ENCODE measurements at regions not wholly inside any gene's neighbourhood (a gene's known extent, or its start where the extent isn't known, plus 50 kb on each side); places are given as distances from the start of the nearest gene placed in this dataset.
"Not testable (repeated sequence)": the region's sequence is repeated elsewhere in the genome, so short reads cannot be mapped to it uniquely, and the experiment has no call there.

DNA sequence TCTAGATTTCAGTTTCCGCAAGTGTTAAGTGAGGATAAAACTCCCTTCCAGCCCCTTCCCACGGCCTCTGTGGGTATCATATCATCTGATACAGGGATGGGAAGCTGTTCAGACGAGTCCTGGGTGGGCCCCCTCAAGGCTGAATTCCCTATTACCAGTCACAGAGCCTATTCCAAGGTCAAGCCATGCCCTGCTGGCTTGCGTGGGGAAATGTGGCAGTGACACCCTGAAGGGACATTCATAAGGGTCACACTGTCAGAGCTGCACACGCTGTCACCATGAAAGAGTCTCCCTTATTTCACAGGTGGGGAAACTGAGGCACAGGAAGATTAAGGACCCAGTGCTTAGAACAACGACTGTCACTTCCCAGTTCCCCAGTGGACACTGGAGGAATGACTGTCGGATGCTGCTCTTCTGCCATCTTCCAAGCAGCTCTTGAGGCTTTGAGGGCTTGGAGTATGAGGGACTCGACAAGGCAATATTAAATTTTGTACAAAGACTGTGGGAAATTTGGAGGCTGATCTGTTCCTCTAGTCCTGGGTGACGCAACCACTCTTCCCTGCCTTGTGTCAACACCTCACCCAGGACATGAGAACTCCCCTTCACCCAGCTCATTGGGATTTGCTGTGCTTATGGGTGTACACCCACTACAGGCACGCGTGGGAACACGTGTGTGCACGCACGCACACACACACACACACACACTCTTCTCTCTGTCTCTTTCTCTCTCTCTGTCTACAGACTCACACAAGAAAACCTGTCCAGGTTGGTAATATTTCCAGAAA is 386.0 kb downstream of the RPS24 start:
- H3K27ac ChIP-seq (ENCODE audit: low read depth, low read length, poor library complexity, severe bottlenecking) = no peak overlapping the region
- H3K4me1 ChIP-seq (ENCODE audit: insufficient read depth, low read length, severe bottlenecking) = no peaks in the 10 kb centered on the region
- no peak overlapping the region for H3K4me2 ChIP-seq (ENCODE audit: low read length)
- H3K27me3 ChIP-seq (ENCODE audit: insufficient read depth, low read length) = peaks cover 4% of the 10 kb centered on the region; the same call in 1 of the 2 replicates
- H3K9ac ChIP-seq (ENCODE audit: low read length) = no peak overlapping the region
- H3K9me3 ChIP-seq (ENCODE audit: low read length) = no peaks in the 10 kb centered on the region
- no peaks in the 10 kb centered on the region for H3K79me2 ChIP-seq (ENCODE audit: insufficient read depth, low read length)
- no peak overlapping the region for H2AFZ ChIP-seq (ENCODE audit: low read length)
- H3F3A ChIP-seq (ENCODE audit: insufficient read depth, low read length) = no peaks in the 10 kb centered on the region
- TF ChIP-seq EZH2 (IDR thresholded peaks at IDR 0.05; ENCODE audit: borderline replicate concordance, low read length) (no peak), CTCF (IDR thresholded peaks at IDR 0.05; ENCODE audit: low read length) (no peak)
- H4K20me1 ChIP-seq (ENCODE audit: insufficient read depth, low read length) = no peaks in the 10 kb centered on the region
- H3K9me2 ChIP-seq (ENCODE audit: low read depth, low read length) = no peaks in the 10 kb centered on the region
- no peak overlapping the region for H3K4me3 ChIP-seq (ENCODE audit: low read depth, low read length, poor library complexity, severe bottlenecking)
- H3K36me3 ChIP-seq (ENCODE audit: insufficient read depth, low read length) = no peaks in the 10 kb centered on the region; the same call in 1 of the 2 replicates

DNA sequence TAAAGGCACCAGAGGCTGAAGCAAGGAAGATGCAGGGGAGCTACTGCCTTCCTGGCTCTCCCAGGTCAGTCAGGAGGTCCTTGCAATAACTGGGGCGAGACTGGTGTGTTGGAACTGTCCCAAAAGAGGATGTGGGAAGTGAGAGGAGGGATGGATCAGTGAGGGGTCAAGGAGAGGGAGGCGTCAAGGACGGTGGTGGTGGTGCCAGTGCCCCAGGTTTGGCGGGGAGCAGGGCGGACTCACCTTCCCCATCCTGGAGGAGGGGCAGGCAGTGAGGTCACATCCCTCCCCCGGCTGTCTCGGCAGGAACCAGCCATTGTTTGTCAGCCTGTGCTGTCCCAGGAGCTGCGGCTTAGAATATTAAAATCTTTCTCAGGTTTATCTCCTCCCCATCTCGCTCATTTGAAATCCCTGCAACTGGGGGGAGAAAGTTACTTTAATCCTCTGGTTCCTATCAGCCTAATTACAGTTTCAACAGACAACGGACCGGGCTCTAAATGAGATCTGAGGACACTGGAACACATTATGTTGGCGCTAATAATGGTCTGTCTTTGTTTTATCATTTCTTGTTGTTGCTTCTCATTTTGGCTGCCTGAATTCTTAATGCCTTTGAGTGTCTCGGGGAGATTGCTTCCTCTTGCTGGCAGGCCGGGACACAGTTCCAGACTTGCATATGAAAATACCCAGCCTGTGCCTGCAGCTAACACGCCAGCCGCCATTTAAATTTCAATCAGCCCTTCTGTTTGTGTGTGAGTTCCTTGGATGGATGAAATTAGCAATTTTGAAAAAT is 387.5 kb downstream of the RPS24 start:
- no peak overlapping the region for H3K4me3 ChIP-seq (ENCODE audit: low read depth, low read length, poor library complexity, severe bottlenecking)
- no peaks in the 10 kb centered on the region for H3K9me2 ChIP-seq (ENCODE audit: low read depth, low read length)
- no peaks in the 10 kb centered on the region for H4K20me1 ChIP-seq (ENCODE audit: insufficient read depth, low read length)
- no peaks in the 10 kb centered on the region for H3K9me3 ChIP-seq (ENCODE audit: low read length)
- H3K4me1 ChIP-seq (ENCODE audit: insufficient read depth, low read length, severe bottlenecking) = no peaks in the 10 kb centered on the region
- H3K36me3 ChIP-seq (ENCODE audit: insufficient read depth, low read length) = no peaks in the 10 kb centered on the region; the same call in 1 of the 2 replicates
- peaks cover 4% of the 10 kb centered on the region; the same call in 1 of the 2 replicates for H3K27me3 ChIP-seq (ENCODE audit: insufficient read depth, low read length)
- no peaks in the 10 kb centered on the region for H3K79me2 ChIP-seq (ENCODE audit: insufficient read depth, low read length)
- H3F3A ChIP-seq (ENCODE audit: insufficient read depth, low read length) = no peaks in the 10 kb centered on the region
- no peak overlapping the region for H3K9ac ChIP-seq (ENCODE audit: low read length)
- H3K27ac ChIP-seq (ENCODE audit: low read depth, low read length, poor library complexity, severe bottlenecking) = no peak overlapping the region
- H3K4me2 ChIP-seq (ENCODE audit: low read length) = no peak overlapping the region
- TF ChIP-seq EZH2 (IDR thresholded peaks at IDR 0.05; ENCODE audit: borderline replicate concordance, low read length) = no peak
- H2AFZ ChIP-seq (ENCODE audit: low read length) = no peak overlapping the region

DNA sequence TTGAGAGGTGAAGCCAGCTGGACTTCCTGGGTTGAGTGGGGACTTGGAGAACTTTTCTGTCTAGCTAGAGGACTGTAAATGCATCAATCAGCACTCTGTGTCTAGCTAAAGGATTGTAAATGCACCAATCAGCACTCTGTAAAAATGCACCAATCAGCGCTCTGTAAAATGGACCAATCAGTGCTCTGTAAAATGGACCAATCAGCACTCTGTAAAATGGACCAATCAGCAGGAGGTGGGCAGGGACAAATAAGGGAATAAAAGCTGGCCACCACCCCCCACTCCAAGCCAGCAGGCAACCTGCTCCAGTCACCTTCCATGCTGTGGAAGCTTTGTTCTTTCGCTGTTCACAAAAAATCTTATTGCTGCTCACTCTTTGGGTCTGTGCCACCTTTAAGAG is 390.4 kb downstream of the RPS24 start:
- not testable (repeated sequence) for H3K9me2 ChIP-seq (ENCODE audit: low read depth, low read length); H3K27ac ChIP-seq (ENCODE audit: low read depth, low read length, poor library complexity, severe bottlenecking); H4K20me1 ChIP-seq (ENCODE audit: insufficient read depth, low read length); H3K4me3 ChIP-seq (ENCODE audit: low read depth, low read length, poor library complexity, severe bottlenecking); H3K79me2 ChIP-seq (ENCODE audit: insufficient read depth, low read length); H3F3A ChIP-seq (ENCODE audit: insufficient read depth, low read length); H2AFZ ChIP-seq (ENCODE audit: low read length); H3K27me3 ChIP-seq (ENCODE audit: insufficient read depth, low read length); H3K4me2 ChIP-seq (ENCODE audit: low read length); H3K9ac ChIP-seq (ENCODE audit: low read length); H3K4me1 ChIP-seq (ENCODE audit: insufficient read depth, low read length, severe bottlenecking); H3K9me3 ChIP-seq (ENCODE audit: low read length); H3K36me3 ChIP-seq (ENCODE audit: insufficient read depth, low read length)

GRCh38 chr10:78424723-78425122 is 391.1 kb downstream of the RPS24 start:
- Histone ChIP-seq H3K9ac (ENCODE audit: low read length) (no peak overlapping the region), H3K27ac (ENCODE audit: low read depth, low read length, poor library complexity, severe bottlenecking) (no peak overlapping the region), H3K4me1 (ENCODE audit: insufficient read depth, low read length, severe bottlenecking) (no peaks in the 10 kb centered on the region), H3K4me3 (ENCODE audit: low read depth, low read length, poor library complexity, severe bottlenecking) (no peak overlapping the region), H3K27me3 (ENCODE audit: insufficient read depth, low read length) (peaks cover under 1% of the 10 kb centered on the region; the same call in 1 of the 2 replicates), H3K79me2 (ENCODE audit: insufficient read depth, low read length) (no peaks in the 10 kb centered on the region), H2AFZ (ENCODE audit: low read length) (no peak overlapping the region), H3K9me2 (ENCODE audit: low read depth, low read length) (no peaks in the 10 kb centered on the region), H3K36me3 (ENCODE audit: insufficient read depth, low read length) (no peaks in the 10 kb centered on the region; the same call in 1 of the 2 replicates), H3F3A (ENCODE audit: insufficient read depth, low read length) (no peaks in the 10 kb centered on the region), H3K9me3 (ENCODE audit: low read length) (no peaks in the 10 kb centered on the region), H4K20me1 (ENCODE audit: insufficient read depth, low read length) (no peaks in the 10 kb centered on the region), H3K4me2 (ENCODE audit: low read length) (no peak overlapping the region)
- TF ChIP-seq EZH2 (IDR thresholded peaks at IDR 0.05; ENCODE audit: borderline replicate concordance, low read length) = no peak
- peak; percentile 36; the same call in 1 of the 2 replicates for TF ChIP-seq CTCF (IDR thresholded peaks at IDR 0.05; ENCODE audit: low read length)
